ENCODE measurements at regions not wholly inside any gene's neighbourhood (a gene's known extent, or its start where the extent isn't known, plus 50 kb on each side); places are given as distances from the start of the nearest gene placed in this dataset.

DNA sequence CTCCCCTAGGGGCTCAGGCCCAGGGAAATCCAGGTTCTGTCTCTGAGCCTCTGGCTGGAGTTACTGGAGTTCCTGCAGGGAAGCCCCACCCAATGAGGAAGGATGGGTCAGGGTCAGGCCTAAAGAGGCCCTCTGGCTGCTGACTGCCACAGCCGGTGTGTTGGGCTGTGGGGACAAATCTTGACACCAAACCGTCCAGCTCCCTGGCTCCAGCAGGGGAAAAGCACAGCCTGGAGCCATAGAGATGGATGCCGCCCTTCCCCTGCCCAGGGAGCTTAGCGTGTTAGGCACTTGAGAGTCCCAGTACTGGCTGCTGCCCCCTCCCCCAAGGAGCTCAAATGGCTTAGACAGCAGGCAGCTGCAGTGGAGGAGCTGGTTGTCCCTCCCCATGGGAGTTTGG lies 321.3 kb upstream of the LCORL start:
- Histone ChIP-seq H3K4me1 (no peaks in the 10 kb centered on the region), H3K4me3 (no peak overlapping the region), H3K36me3 (no peaks in the 10 kb centered on the region), H3K27me3 (no peaks in the 10 kb centered on the region), H3K27ac (no peak overlapping the region), H3K9me3 (no peaks in the 10 kb centered on the region)
- no peak for DNase-seq (ENCODE audit: low spot score in 2 of 2)
- TF ChIP-seq, protein P1, sequence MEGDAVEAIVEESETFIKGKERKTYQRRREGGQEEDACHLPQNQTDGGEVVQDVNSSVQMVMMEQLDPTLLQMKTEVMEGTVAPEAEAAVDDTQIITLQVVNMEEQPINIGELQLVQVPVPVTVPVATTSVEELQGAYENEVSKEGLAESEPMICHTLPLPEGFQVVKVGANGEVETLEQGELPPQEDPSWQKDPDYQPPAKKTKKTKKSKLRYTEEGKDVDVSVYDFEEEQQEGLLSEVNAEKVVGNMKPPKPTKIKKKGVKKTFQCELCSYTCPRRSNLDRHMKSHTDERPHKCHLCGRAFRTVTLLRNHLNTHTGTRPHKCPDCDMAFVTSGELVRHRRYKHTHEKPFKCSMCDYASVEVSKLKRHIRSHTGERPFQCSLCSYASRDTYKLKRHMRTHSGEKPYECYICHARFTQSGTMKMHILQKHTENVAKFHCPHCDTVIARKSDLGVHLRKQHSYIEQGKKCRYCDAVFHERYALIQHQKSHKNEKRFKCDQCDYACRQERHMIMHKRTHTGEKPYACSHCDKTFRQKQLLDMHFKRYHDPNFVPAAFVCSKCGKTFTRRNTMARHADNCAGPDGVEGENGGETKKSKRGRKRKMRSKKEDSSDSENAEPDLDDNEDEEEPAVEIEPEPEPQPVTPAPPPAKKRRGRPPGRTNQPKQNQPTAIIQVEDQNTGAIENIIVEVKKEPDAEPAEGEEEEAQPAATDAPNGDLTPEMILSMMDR (IDR thresholded peaks at IDR 0.05), result no peak
- intact Hi-C loops (cut with DNase I), result no loop called here

DNA sequence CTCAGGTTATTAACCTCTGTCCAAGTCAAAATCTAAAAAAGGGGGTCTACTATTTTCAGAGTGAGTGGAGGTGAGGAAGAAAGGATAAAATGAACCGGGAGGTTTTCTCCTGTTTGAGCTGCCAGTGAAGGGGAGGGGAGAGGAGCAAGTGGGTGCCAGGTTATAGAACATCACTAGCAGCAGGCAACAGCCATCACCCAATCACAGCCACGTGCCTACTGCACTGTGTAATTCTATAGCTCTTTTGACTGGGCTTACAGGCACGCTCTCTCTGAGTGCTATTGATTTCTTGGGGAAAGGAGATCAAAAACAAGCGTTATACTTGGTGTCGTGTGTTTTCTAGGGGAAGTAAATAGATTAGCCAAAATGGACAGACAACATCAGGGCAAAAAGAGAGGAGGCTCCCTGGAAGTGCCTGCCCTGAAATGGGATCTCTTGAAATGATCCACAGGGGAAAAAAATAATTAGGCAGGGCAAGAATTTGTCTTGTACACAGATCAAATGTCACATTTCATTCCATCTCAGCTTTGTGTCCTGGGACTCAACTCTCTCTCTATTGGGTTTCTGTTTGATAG lies 300.5 kb upstream of the LCORL start:
- Histone ChIP-seq H3K4me3 (no peak overlapping the region), H3K27me3 (no peaks in the 10 kb centered on the region), H3K27ac (no peak overlapping the region), H3K4me1 (no peaks in the 10 kb centered on the region), H3K9me3 (no peaks in the 10 kb centered on the region), H3K36me3 (no peaks in the 10 kb centered on the region)
- intact Hi-C loops (cut with DNase I), result no loop called here
- no peak for DNase-seq (ENCODE audit: low spot score in 2 of 2)
- TF ChIP-seq, protein P1 (IDR thresholded peaks at IDR 0.05), result no peak

DNA sequence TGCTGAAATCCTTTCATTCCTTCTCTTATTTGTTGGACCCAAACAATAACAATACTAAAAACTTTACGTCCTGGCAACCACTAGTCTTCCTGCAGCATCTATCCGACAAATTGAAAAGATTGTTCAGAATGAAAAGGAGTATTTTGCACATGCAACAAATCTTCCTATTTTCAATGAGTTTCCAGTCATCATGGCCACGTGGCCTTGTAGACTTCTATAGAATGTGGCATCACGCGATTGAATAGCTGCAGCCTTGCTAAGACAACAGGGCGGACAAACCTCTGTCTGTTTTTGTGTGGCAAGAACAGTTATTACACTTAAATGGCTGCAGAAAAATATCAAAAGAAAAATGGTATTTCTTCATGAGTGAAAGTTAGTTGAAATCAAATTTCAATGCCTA lies 297.9 kb upstream of the LCORL start:
- H3K27ac ChIP-seq, result no peak overlapping the region
- H3K9me3 ChIP-seq, result no peaks in the 10 kb centered on the region
- no peak overlapping the region for H3K4me3 ChIP-seq
- DNase-seq (ENCODE audit: low spot score in 2 of 2), result no peak
- intact Hi-C loops (cut with DNase I), result no loop called here
- H3K27me3 ChIP-seq, result no peaks in the 10 kb centered on the region
- H3K4me1 ChIP-seq, result no peaks in the 10 kb centered on the region
- no peaks in the 10 kb centered on the region for H3K36me3 ChIP-seq
- TF ChIP-seq, protein P1 (IDR thresholded peaks at IDR 0.05), result no peak

DNA sequence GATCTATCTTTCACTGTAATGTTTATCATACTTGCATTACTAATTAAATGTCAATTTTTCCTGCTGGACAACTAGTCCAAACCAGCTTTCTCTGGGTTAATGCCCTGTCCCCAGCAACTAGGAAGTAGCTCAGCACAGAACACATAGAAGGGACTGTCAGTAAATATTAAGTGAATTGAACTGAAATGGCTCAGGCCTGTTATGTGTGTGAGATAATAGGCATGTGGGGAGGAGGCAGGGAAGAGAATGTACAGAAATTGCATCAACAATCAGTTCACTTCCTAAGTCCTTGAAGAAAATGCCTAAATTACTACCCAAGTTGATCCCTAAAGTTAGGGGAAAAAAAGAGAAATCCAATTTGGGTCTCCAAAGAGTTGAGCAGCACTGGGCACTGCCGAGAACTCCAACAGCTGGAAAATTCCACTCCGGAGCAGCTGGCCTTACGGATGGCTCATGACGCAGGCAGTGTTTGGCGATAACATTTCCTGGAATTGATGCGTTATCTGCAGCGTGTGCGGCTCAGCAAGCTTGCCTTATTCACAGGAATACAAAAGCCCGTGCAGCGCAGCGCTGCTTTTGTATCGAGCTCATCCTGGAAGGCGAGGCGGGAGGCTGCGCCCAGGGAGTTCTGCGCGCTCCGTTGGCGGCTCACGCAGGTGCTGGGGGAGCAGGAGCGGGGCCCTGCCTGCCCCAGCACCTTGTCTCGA lies 297.3 kb upstream of the LCORL start:
- Histone ChIP-seq H3K9me3 (no peaks in the 10 kb centered on the region), H3K27me3 (no peaks in the 10 kb centered on the region), H3K27ac (no peak overlapping the region), H3K4me1 (no peaks in the 10 kb centered on the region), H3K4me3 (no peak overlapping the region), H3K36me3 (no peaks in the 10 kb centered on the region)
- intact Hi-C loops (cut with DNase I), result no loop called here
- TF ChIP-seq, protein P1 (IDR thresholded peaks at IDR 0.05), result no peak
- no peak for DNase-seq (ENCODE audit: low spot score in 2 of 2)

DNA sequence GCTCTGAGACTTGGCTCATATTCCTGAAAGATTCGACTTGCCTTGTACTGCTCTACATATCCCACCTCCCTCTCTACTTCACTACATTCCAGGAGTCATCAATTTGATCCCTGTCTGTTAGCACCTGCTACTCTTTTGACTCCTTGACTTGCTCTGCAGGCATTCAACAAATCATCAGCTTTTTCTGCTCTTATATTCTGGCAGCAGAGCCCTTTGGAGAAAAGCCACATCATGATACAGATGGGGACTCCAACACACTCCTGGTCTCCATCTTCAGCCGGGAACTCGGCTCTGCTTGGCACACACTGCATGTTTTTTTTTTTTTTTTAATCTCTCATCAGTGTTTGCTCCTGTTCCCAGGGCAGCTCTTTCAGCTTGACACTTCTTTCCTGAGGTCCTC lies 293.2 kb upstream of the LCORL start:
- H3K4me3 ChIP-seq, result no peak overlapping the region
- H3K27ac ChIP-seq, result no peak overlapping the region
- intact Hi-C loops (cut with DNase I), result no loop called here
- H3K27me3 ChIP-seq, result no peaks in the 10 kb centered on the region
- no peak for DNase-seq (ENCODE audit: low spot score in 2 of 2)
- no peaks in the 10 kb centered on the region for H3K36me3 ChIP-seq
- no peaks in the 10 kb centered on the region for H3K4me1 ChIP-seq
- TF ChIP-seq, protein P1 (IDR thresholded peaks at IDR 0.05), result no peak
- no peaks in the 10 kb centered on the region for H3K9me3 ChIP-seq

All from ascending aorta (tissue), 2 donors.